HEK293 (cell line): ENCODE measurements at regions not wholly inside any gene's neighbourhood (a gene's known extent, or its start where the extent isn't known, plus 50 kb on each side); places are given as distances from the start of the nearest gene placed in this dataset.

Experiments used
- ZBTB21 ChIP-seq: fragments of 450-650 bp; formaldehyde crosslinking; IDR thresholded peaks from 2 replicates; pipeline ENCODE4 v1.5.1; 2017; ENCODE audit warnings: missing biosample characterization, missing genetic modification characterization
- ZBTB8A ChIP-seq: fragments of 450-650 bp; formaldehyde crosslinking; IDR thresholded peaks from 2 replicates; pipeline ENCODE4 v1.5.1; 2016; ENCODE audit warnings: missing biosample characterization, missing genetic modification characterization
- ZFP37 ChIP-seq: fragments of 450-650 bp; formaldehyde crosslinking; IDR thresholded peaks from 2 replicates; pipeline ENCODE4 v1.5.1; 2016; ENCODE audit warnings: missing biosample characterization, missing genetic modification characterization
- ZNF19 ChIP-seq: fragments of 450-650 bp; formaldehyde crosslinking; IDR thresholded peaks from 2 replicates; pipeline ENCODE4; 2016; ENCODE audit warnings: missing biosample characterization, missing genetic modification characterization, low read depth
- ZNF202 ChIP-seq: fragments of 450-650 bp; formaldehyde crosslinking; IDR thresholded peaks from 2 replicates; pipeline ENCODE4 v1.5.1; 2016; ENCODE audit warnings: missing biosample characterization, missing genetic modification characterization, borderline replicate concordance
- ZNF266 ChIP-seq: fragments of 450-650 bp; formaldehyde crosslinking; IDR thresholded peaks from 2 replicates; pipeline ENCODE4 v1.5.1; 2016; ENCODE audit warnings: missing biosample characterization, missing genetic modification characterization, low read depth
- ZNF292 ChIP-seq: fragments of 450-650 bp; formaldehyde crosslinking; IDR thresholded peaks from 2 replicates; pipeline ENCODE4 v1.5.1; 2016; ENCODE audit warnings: low read depth, missing biosample characterization, missing genetic modification characterization, borderline replicate concordance
- ZNF404 ChIP-seq: fragments of 450-650 bp; formaldehyde crosslinking; IDR thresholded peaks from 2 replicates; pipeline ENCODE4 v1.5.1; 2017; ENCODE audit warnings: missing biosample characterization, missing genetic modification characterization
- ZNF426 ChIP-seq: fragments of 450-650 bp; formaldehyde crosslinking; IDR thresholded peaks from 2 replicates; pipeline ENCODE4 v1.5.1; 2017; ENCODE audit warnings: missing biosample characterization, missing genetic modification characterization, mild to moderate bottlenecking, inconsistent platforms, moderate library complexity
- ZNF433 ChIP-seq: fragments of 450-650 bp; formaldehyde crosslinking; IDR thresholded peaks from 2 replicates; pipeline ENCODE4 v1.5.1; 2016; ENCODE audit warnings: missing biosample characterization, missing genetic modification characterization, low read depth
- ZNF501 ChIP-seq: fragments of 450-650 bp; formaldehyde crosslinking; IDR thresholded peaks from 2 replicates; pipeline ENCODE4 v1.5.1; 2016; ENCODE audit warnings: missing biosample characterization, missing genetic modification characterization
- ZNF530 ChIP-seq: fragments of 450-650 bp; formaldehyde crosslinking; IDR thresholded peaks from 2 replicates; pipeline ENCODE4 v1.5.1; 2016; ENCODE audit warnings: low read depth, missing biosample characterization, missing genetic modification characterization
- ZNF555 ChIP-seq: fragments of 450-650 bp; formaldehyde crosslinking; conservative IDR thresholded peaks from 2 replicates; pipeline ENCODE4 v1.5.1; 2017; ENCODE audit warnings: missing biosample characterization, mild to moderate bottlenecking, missing genetic modification characterization, inconsistent platforms
- ZNF558 ChIP-seq: fragments of 450-650 bp; formaldehyde crosslinking; IDR thresholded peaks from 2 replicates; pipeline ENCODE4 v1.5.1; 2016; ENCODE audit warnings: missing biosample characterization, missing genetic modification characterization
- ZNF629 ChIP-seq: fragments of 450-650 bp; formaldehyde crosslinking; IDR thresholded peaks from 2 replicates; pipeline ENCODE4 v1.5.1; 2017; ENCODE audit warnings: missing biosample characterization, missing genetic modification characterization
- ZNF654 ChIP-seq: fragments of 450-650 bp; formaldehyde crosslinking; IDR thresholded peaks from 2 replicates; pipeline ENCODE4 v1.5.1; 2016; ENCODE audit warnings: low read depth, missing biosample characterization, missing genetic modification characterization
- TF ChIP-seq, protein P1 (sequence below): fragments of 450-650 bp; formaldehyde crosslinking; conservative IDR thresholded peaks from 2 replicates; pipeline ENCODE4 v1.5.1; 2016; ENCODE audit warnings: low read depth, missing biosample characterization, missing genetic modification characterization
- TF ChIP-seq, protein P2 (sequence below): fragments of 450-650 bp; formaldehyde crosslinking; IDR thresholded peaks from 2 replicates; pipeline ENCODE4 v1.5.1; 2016; ENCODE audit warnings: missing biosample characterization, missing genetic modification characterization
- TF ChIP-seq, protein P3 (sequence below): fragments of 450-650 bp; formaldehyde crosslinking; conservative IDR thresholded peaks from 2 replicates; pipeline ENCODE4 v1.5.1; 2016; ENCODE audit warnings: low read depth, missing biosample characterization, missing genetic modification characterization
- TF ChIP-seq, protein P4 (sequence below): fragments of 450-650 bp; formaldehyde crosslinking; IDR thresholded peaks from 2 replicates; pipeline ENCODE4 v1.5.1; 2016; ENCODE audit warnings: missing biosample characterization, missing genetic modification characterization

DNA sequence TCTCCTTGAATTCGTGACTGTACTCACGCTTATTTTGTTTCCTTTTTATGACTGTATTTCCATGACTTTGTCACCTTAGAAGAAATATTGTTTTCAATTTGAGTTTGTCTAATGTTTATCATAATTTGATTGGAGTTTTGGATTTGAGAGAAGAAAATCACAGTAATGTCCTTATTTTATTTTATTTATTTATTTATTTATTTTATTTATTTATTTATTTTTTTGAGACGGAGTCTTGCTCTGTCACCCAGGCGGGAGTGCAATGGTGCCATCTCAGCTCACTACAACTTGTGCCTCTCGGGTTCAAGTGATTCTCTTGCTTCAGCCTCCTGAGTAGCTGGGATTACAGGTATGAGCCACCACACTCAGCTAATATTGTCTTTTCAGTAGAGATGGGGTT lies 463.1 kb downstream of the KCNT2 start (continued):
- TF ChIP-seq, protein P1, sequence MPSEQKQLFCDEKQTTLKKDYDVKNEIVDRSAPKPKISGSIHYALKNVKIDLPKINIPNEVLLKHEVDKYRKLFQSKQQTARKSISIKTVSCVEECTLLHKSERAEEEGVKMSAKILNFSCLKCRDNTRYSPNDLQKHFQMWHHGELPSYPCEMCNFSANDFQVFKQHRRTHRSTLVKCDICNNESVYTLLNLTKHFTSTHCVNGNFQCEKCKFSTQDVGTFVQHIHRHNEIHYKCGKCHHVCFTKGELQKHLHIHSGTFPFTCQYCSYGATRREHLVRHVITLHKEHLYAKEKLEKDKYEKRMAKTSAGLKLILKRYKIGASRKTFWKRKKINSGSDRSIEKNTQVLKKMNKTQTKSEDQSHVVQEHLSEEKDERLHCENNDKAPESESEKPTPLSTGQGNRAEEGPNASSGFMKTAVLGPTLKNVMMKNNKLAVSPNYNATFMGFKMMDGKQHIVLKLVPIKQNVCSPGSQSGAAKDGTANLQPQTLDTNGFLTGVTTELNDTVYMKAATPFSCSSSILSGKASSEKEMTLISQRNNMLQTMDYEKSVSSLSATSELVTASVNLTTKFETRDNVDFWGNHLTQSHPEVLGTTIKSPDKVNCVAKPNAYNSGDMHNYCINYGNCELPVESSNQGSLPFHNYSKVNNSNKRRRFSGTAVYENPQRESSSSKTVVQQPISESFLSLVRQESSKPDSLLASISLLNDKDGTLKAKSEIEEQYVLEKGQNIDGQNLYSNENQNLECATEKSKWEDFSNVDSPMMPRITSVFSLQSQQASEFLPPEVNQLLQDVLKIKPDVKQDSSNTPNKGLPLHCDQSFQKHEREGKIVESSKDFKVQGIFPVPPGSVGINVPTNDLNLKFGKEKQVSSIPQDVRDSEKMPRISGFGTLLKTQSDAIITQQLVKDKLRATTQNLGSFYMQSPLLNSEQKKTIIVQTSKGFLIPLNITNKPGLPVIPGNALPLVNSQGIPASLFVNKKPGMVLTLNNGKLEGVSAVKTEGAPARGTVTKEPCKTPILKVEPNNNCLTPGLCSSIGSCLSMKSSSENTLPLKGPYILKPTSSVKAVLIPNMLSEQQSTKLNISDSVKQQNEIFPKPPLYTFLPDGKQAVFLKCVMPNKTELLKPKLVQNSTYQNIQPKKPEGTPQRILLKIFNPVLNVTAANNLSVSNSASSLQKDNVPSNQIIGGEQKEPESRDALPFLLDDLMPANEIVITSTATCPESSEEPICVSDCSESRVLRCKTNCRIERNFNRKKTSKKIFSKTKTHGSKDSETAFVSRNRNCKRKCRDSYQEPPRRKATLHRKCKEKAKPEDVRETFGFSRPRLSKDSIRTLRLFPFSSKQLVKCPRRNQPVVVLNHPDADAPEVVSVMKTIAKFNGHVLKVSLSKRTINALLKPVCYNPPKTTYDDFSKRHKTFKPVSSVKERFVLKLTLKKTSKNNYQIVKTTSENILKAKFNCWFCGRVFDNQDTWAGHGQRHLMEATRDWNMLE (tag by site-specific recombination): peak; percentile 90
- TF ChIP-seq ZNF530 (tag by site-specific recombination) (0 out of 2 replicates have a peak, but pooled peaks have one; percentile 55), ZNF558 (tag by site-specific recombination) (peak; percentile 74), ZNF404 (tag by site-specific recombination) (peak; percentile 65; the same call in 1 of the 2 replicates), ZNF19 (tag by site-specific recombination) (peak; percentile 86; the same call in 1 of the 2 replicates), ZBTB21 (tag by site-specific recombination) (peak; percentile 66), ZFP37 (0 out of 2 replicates have a peak, but pooled peaks have one; percentile 57), ZNF433 (tag by site-specific recombination) (0 out of 2 replicates have a peak, but pooled peaks have one; percentile 63), ZBTB8A (tag by site-specific recombination) (peak; percentile 76), ZNF629 (tag by site-specific recombination) (peak; percentile 51), ZNF555 (tag by site-specific recombination) (peak; percentile 88), ZNF266 (tag by site-specific recombination) (peak; percentile 72; the same call in 1 of the 2 replicates), ZNF202 (tag by site-specific recombination) (peak; percentile 90), ZNF501 (tag by site-specific recombination) (0 out of 2 replicates have a peak, but pooled peaks have one; percentile 41), ZNF292 (tag by site-specific recombination) (peak; percentile 48; the same call in 1 of the 2 replicates), ZNF654 (tag by site-specific recombination) (peak; percentile 41), ZNF426 (tag by site-specific recombination) (peak; percentile 88)
- TF ChIP-seq, protein P2, sequence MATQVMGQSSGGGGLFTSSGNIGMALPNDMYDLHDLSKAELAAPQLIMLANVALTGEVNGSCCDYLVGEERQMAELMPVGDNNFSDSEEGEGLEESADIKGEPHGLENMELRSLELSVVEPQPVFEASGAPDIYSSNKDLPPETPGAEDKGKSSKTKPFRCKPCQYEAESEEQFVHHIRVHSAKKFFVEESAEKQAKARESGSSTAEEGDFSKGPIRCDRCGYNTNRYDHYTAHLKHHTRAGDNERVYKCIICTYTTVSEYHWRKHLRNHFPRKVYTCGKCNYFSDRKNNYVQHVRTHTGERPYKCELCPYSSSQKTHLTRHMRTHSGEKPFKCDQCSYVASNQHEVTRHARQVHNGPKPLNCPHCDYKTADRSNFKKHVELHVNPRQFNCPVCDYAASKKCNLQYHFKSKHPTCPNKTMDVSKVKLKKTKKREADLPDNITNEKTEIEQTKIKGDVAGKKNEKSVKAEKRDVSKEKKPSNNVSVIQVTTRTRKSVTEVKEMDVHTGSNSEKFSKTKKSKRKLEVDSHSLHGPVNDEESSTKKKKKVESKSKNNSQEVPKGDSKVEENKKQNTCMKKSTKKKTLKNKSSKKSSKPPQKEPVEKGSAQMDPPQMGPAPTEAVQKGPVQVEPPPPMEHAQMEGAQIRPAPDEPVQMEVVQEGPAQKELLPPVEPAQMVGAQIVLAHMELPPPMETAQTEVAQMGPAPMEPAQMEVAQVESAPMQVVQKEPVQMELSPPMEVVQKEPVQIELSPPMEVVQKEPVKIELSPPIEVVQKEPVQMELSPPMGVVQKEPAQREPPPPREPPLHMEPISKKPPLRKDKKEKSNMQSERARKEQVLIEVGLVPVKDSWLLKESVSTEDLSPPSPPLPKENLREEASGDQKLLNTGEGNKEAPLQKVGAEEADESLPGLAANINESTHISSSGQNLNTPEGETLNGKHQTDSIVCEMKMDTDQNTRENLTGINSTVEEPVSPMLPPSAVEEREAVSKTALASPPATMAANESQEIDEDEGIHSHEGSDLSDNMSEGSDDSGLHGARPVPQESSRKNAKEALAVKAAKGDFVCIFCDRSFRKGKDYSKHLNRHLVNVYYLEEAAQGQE (tag by site-specific recombination): peak; percentile 68
- TF ChIP-seq, protein P3, sequence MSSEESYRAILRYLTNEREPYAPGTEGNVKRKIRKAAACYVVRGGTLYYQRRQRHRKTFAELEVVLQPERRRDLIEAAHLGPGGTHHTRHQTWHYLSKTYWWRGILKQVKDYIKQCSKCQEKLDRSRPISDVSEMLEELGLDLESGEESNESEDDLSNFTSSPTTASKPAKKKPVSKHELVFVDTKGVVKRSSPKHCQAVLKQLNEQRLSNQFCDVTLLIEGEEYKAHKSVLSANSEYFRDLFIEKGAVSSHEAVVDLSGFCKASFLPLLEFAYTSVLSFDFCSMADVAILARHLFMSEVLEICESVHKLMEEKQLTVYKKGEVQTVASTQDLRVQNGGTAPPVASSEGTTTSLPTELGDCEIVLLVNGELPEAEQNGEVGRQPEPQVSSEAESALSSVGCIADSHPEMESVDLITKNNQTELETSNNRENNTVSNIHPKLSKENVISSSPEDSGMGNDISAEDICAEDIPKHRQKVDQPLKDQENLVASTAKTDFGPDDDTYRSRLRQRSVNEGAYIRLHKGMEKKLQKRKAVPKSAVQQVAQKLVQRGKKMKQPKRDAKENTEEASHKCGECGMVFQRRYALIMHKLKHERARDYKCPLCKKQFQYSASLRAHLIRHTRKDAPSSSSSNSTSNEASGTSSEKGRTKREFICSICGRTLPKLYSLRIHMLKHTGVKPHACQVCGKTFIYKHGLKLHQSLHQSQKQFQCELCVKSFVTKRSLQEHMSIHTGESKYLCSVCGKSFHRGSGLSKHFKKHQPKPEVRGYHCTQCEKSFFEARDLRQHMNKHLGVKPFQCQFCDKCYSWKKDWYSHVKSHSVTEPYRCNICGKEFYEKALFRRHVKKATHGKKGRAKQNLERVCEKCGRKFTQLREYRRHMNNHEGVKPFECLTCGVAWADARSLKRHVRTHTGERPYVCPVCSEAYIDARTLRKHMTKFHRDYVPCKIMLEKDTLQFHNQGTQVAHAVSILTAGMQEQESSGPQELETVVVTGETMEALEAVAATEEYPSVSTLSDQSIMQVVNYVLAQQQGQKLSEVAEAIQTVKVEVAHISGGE (tag by site-specific recombination): peak; percentile 82
- TF ChIP-seq, protein P4, sequence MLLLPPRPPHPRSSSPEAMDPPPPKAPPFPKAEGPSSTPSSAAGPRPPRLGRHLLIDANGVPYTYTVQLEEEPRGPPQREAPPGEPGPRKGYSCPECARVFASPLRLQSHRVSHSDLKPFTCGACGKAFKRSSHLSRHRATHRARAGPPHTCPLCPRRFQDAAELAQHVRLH (tag by site-specific recombination): 0 out of 2 replicates have a peak, but pooled peaks have one; percentile 31
- TF ChIP-seq, all 188 proteins: peak for 31; not testable (repeated sequence) for 157
